ENCODE measurements at regions not wholly inside any gene's neighbourhood (a gene's known extent, or its start where the extent isn't known, plus 50 kb on each side); places are given as distances from the start of the nearest gene placed in this dataset.

GRCh38 chr5:54746346-54746745 lies 228.8 kb downstream of the SNX18 start:
- Mint-ChIP-seq H3K9me3 (no peaks in the 10 kb centered on the region), H3K27ac (no peak overlapping the region), H3K4me1 (peaks cover 26% of the 10 kb centered on the region), H3K27me3 (no peaks in the 10 kb centered on the region), H3K36me3 (ENCODE audit: low read depth) (no peaks in the 10 kb centered on the region), H3K4me3 (no peak overlapping the region)
- TF ChIP-seq CTCF (IDR thresholded peaks at IDR 0.05): no peak
- ChIA-PET CTCF (no interaction called here), POLR2A (no interaction called here)
- DNase-seq (no peak), ATAC-seq (ENCODE audit: low read depth) (no peak)
- intact Hi-C loops (cut with micrococcal nuclease): no loop called here

- ChIA-PET POLR2A (no interaction called here), CTCF (interaction anchor here (2.0 kb wide), 1 partner anchor 99 kb away, joined by 9 read pairs; no protein-coding TSS in a partner anchor)
- Mint-ChIP-seq H3K36me3 (ENCODE audit: low read depth) (no peaks in the 10 kb centered on the region), H3K27ac (no peak overlapping the region), H3K9me3 (no peaks in the 10 kb centered on the region), H3K4me3 (no peak overlapping the region), H3K4me1 (peaks cover 23% of the 10 kb centered on the region), H3K27me3 (no peaks in the 10 kb centered on the region)
- TF ChIP-seq CTCF (IDR thresholded peaks at IDR 0.05): no peak
- intact Hi-C loops (cut with micrococcal nuclease): no loop called here
- DNase-seq (no peak), ATAC-seq (ENCODE audit: low read depth) (no peak)
These were observed 228.0 kb downstream of the SNX18 start for GRCh38 chr5:54745599-54745998.

- CTCF ChIA-PET: interaction anchor here (0.9 to 2.0 kb wide), 4 partner anchors 9 to 227 kb away, joined by 3 to 9 read pairs (median 5); partner anchors contain the start of gene SNX18
- peaks cover 34% of the 10 kb centered on the region for H3K4me1 Mint-ChIP-seq
- peak overlapping the region; percentile 33 for H3K4me3 Mint-ChIP-seq
- POLR2A ChIA-PET: interaction anchor here (0.6 to 1.6 kb wide), 8 partner anchors 9 to 563 kb away, joined by 3 to 10 read pairs (median 6); partner anchors contain the start of genes DHX29 and SNX18
- intact Hi-C loops (cut with micrococcal nuclease): loop anchor here (1.0 kb wide), 1 partner anchor 10 kb away; no protein-coding TSS in a partner anchor
- H3K27ac Mint-ChIP-seq: peak overlapping the region; percentile 68
- no peaks in the 10 kb centered on the region for H3K36me3 Mint-ChIP-seq (ENCODE audit: low read depth)
- no peak for TF ChIP-seq CTCF (IDR thresholded peaks at IDR 0.05)
- DNase-seq (no peak), ATAC-seq (ENCODE audit: low read depth) (peak; percentile 75)
- no peaks in the 10 kb centered on the region for H3K9me3 Mint-ChIP-seq
- no peaks in the 10 kb centered on the region for H3K27me3 Mint-ChIP-seq
These were observed 226.6 kb downstream of the SNX18 start for GRCh38 chr5:54743997-54744788.

- intact Hi-C loops (cut with micrococcal nuclease): no loop called here
- TF ChIP-seq CTCF (IDR thresholded peaks at IDR 0.05): no peak
- Mint-ChIP-seq H3K4me3 (no peak overlapping the region), H3K27me3 (no peaks in the 10 kb centered on the region), H3K9me3 (no peaks in the 10 kb centered on the region), H3K27ac (no peak overlapping the region), H3K36me3 (ENCODE audit: low read depth) (no peaks in the 10 kb centered on the region), H3K4me1 (peaks cover 34% of the 10 kb centered on the region)
- ChIA-PET CTCF (interaction anchor here (1.5 to 2.0 kb wide), 3 partner anchors 9 to 226 kb away, joined by 3 to 9 read pairs (median 4); partner anchors contain the start of gene SNX18), POLR2A (interaction anchor here (1.0 to 1.6 kb wide), 2 partner anchors 11 to 97 kb away, joined by 3 to 4 read pairs; no protein-coding TSS in a partner anchor)
- ATAC-seq (ENCODE audit: low read depth): no peak
- DNase-seq: no peak
These were observed 226.0 kb downstream of the SNX18 start for GRCh38 chr5:54743581-54743980.

GRCh38 chr5:54742417-54742891 lies 224.9 kb downstream of the SNX18 start:
- no peak for TF ChIP-seq CTCF (IDR thresholded peaks at IDR 0.05)
- Mint-ChIP-seq H3K4me1 (peaks cover 34% of the 10 kb centered on the region), H3K9me3 (no peaks in the 10 kb centered on the region), H3K36me3 (ENCODE audit: low read depth) (no peaks in the 10 kb centered on the region), H3K4me3 (no peak overlapping the region), H3K27ac (no peak overlapping the region), H3K27me3 (no peaks in the 10 kb centered on the region)
- POLR2A ChIA-PET: interaction anchor here (1.0 kb wide), 1 partner anchor 12 kb away, joined by 3 read pairs; no protein-coding TSS in a partner anchor
- intact Hi-C loops (cut with micrococcal nuclease): no loop called here
- CTCF ChIA-PET: interaction anchor here (1.5 kb wide), 1 partner anchor 10 kb away, joined by 3 read pairs; no protein-coding TSS in a partner anchor
- DNase-seq: no peak
- ATAC-seq (ENCODE audit: low read depth): no peak

All from activated B cell treated with CpG ODN at 0.5 μM for 24 hours (primary cell).